Kidney epithelial cell (primary cell): ENCODE measurements at regions not wholly inside any gene's neighbourhood (a gene's known extent, or its start where the extent isn't known, plus 50 kb on each side); places are given as distances from the start of the nearest gene placed in this dataset.

ENCODE experiments used
- DNase-seq: peaks from one replicate; pipeline ENCODE4 v3.0.0-alpha.2; 2010; ENCODE audit warnings: low read depth
- H3K27me3 ChIP-seq: 2 replicates; pipeline ENCODE4 v1.6.0; 2011; ENCODE audit warnings: low read length; ENCODE audit not compliant: control insufficient read depth, insufficient read depth
- H3K36me3 ChIP-seq: 2 replicates; pipeline ENCODE4 v1.5.1; 2011; ENCODE audit warnings: low read length; ENCODE audit not compliant: control insufficient read depth, insufficient read depth
- H3K4me3 ChIP-seq: 2 replicates; pipeline ENCODE4 v1.5.1; 2011; ENCODE audit warnings: low read depth, mild to moderate bottlenecking, control low read depth, low read length
- CTCF ChIP-seq: IDR thresholded peaks from 2 replicates; pipeline ENCODE4 v1.5.1; 2011; ENCODE audit warnings: mild to moderate bottlenecking, moderate library complexity, low read length, control low read depth, inconsistent platforms; ENCODE audit not compliant: insufficient read depth, poor library complexity, severe bottlenecking

- Histone ChIP-seq H3K4me3 (no peak overlapping the region), H3K36me3 (no peaks in the 10 kb centered on the region), H3K27me3 (no peaks in the 10 kb centered on the region)
- TF ChIP-seq CTCF = no peak
- no peak for DNase-seq
These were observed 361.1 kb upstream of the KLF4 start for GRCh38 chr9:107850653-107851052.

- DNase-seq = no peak
- Histone ChIP-seq H3K36me3 (no peaks in the 10 kb centered on the region), H3K27me3 (no peaks in the 10 kb centered on the region), H3K4me3 (no peak overlapping the region)
- no peak for TF ChIP-seq CTCF
These were observed 358.7 kb upstream of the KLF4 start for GRCh38 chr9:107847978-107848964.

GRCh38 chr9:107842530-107842929 is 353.0 kb upstream of the KLF4 start:
- TF ChIP-seq CTCF = no peak
- no peak overlapping the region for H3K4me3 ChIP-seq
- no peaks in the 10 kb centered on the region for H3K27me3 ChIP-seq
- DNase-seq = no peak
- H3K36me3 ChIP-seq = no peaks in the 10 kb centered on the region

- no peak for DNase-seq
- Histone ChIP-seq H3K36me3 (no peaks in the 10 kb centered on the region), H3K27me3 (no peaks in the 10 kb centered on the region), H3K4me3 (no peak overlapping the region)
- TF ChIP-seq CTCF = no peak
These were observed 351.5 kb upstream of the KLF4 start for GRCh38 chr9:107841076-107841475.

- Histone ChIP-seq H3K4me3 (no peak overlapping the region), H3K27me3 (no peaks in the 10 kb centered on the region), H3K36me3 (no peaks in the 10 kb centered on the region)
- DNase-seq = no peak
- TF ChIP-seq CTCF = no peak
These were observed 349.8 kb upstream of the KLF4 start for GRCh38 chr9:107839371-107839770.
